ENCODE measurements at regions not wholly inside any gene's neighbourhood (a gene's known extent, or its start where the extent isn't known, plus 50 kb on each side); places are given as distances from the start of the nearest gene placed in this dataset.
"Not testable (repeated sequence)": the region's sequence is repeated elsewhere in the genome, so short reads cannot be mapped to it uniquely, and the experiment has no call there.

GRCh38 chrX:89033723-89034122, 286.7 kb downstream of the CPXCR1 start:
- DNase-seq, result no peak

GRCh38 chrX:89034679-89035078, 287.7 kb downstream of the CPXCR1 start:
- no peak for DNase-seq

DNA sequence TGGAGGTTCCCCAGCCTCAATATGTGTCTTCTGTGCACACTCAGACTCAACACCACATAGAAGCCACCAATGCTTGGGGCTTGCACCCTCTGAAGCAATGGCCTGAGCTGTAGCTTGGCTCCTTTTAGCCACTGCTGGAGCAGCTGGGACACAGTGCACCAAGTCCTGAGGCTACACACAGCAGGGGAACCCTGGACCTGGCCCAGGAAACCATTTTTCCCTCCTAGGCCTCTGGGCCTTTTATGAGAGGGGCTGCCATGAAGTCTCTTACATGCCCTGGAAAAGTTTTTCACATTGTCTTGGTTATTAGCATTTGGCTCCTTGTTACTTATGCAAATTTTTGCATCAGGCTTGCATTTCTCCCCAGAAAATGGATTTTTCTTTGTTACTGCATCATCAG, 306.2 kb downstream of the CPXCR1 start:
- no peak for DNase-seq

- not testable (repeated sequence) for DNase-seq
Observed at GRCh38 chrX:89099587-89099986, 352.6 kb downstream of the CPXCR1 start.

DNA sequence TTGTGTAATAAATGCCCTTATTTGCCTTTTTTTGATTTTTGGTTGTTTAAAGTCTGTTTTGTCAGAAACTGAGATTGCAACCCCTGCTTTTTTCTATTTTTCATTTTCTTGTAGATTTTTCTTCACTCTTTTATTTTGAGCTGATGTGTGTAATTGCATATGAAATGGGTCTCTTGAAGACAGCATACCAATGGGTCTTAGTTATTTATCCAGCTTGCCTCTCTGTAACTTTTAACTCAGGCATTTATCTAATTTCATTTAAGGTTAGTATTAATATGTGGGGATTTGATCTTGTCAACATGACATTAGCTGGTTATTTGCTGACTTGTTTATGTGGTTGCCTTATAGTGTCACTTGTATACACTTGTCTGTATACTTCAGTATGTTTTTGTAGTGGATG, 378.0 kb downstream of the CPXCR1 start:
- no peak for DNase-seq
